Body of pancreas (tissue), 4 donors: ENCODE measurements at regions not wholly inside any gene's neighbourhood (a gene's known extent, or its start where the extent isn't known, plus 50 kb on each side); places are given as distances from the start of the nearest gene placed in this dataset.

Experiments
- POLR2A ChIP-seq, 3 donors: fragments of 450-650 bp; IDR thresholded peaks; one replicate each; pipeline ENCODE4 v1.6.1; 2016; ENCODE audit warnings: antibody characterized with exemption in 3 of 3, mild to moderate bottlenecking in 2 of 3
- TF ChIP-seq, protein P1 (sequence below), 7 experiments: fragments of 450-650 bp in 4 of 7; fragments of 200-600 bp in 3 of 7; sonication (generic) in 3 of 7; IDR thresholded peaks; one replicate each; pipeline ENCODE4 v1.5.1; 2016 to 2019; ENCODE audit warnings: antibody characterized with exemption in 7 of 7

DNA sequence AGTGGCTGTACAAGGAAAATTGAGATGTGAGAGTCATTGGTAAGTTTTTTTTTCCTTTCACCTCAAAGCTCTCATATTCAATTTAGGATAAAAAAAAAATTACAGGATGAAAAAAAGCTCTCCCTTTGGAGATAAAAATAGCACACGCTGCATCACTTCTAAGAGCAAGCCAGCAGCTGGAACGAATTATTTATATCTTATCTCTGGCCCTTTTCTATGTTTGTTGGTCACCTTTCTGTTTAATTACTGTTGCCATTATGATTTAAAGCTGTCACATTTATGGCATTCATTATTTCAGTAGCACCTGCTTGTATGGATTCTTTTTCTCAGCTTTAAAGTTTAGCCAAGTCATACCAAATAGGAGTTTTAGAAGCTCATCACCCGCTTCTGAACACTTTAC is 171.6 kb upstream of the PDZRN3 start:
- TF ChIP-seq POLR2A (IDR thresholded peaks at IDR 0.05): no peak
- TF ChIP-seq, protein P1, sequence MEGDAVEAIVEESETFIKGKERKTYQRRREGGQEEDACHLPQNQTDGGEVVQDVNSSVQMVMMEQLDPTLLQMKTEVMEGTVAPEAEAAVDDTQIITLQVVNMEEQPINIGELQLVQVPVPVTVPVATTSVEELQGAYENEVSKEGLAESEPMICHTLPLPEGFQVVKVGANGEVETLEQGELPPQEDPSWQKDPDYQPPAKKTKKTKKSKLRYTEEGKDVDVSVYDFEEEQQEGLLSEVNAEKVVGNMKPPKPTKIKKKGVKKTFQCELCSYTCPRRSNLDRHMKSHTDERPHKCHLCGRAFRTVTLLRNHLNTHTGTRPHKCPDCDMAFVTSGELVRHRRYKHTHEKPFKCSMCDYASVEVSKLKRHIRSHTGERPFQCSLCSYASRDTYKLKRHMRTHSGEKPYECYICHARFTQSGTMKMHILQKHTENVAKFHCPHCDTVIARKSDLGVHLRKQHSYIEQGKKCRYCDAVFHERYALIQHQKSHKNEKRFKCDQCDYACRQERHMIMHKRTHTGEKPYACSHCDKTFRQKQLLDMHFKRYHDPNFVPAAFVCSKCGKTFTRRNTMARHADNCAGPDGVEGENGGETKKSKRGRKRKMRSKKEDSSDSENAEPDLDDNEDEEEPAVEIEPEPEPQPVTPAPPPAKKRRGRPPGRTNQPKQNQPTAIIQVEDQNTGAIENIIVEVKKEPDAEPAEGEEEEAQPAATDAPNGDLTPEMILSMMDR (IDR thresholded peaks at IDR 0.05): no peak
